IPS-15b (cell line): ENCODE measurements at regions not wholly inside any gene's neighbourhood (a gene's known extent, or its start where the extent isn't known, plus 50 kb on each side); places are given as distances from the start of the nearest gene placed in this dataset.

Experiments used
- H3K27me3 ChIP-seq: one replicate; pipeline ENCODE4 v1.6.1; 2013; ENCODE audit warnings: low read length; ENCODE audit not compliant: control insufficient read depth, insufficient read depth
- H3K36me3 ChIP-seq: one replicate; pipeline ENCODE4 v1.6.1; 2013; ENCODE audit warnings: low read length; ENCODE audit not compliant: control insufficient read depth, insufficient read depth
- H3K4me1 ChIP-seq: one replicate; pipeline ENCODE4 v1.6.1; 2013; ENCODE audit warnings: mild to moderate bottlenecking, low read length; ENCODE audit not compliant: control insufficient read depth, insufficient read depth
- H3K4me3 ChIP-seq: one replicate; pipeline ENCODE4 v1.5.1; 2013; ENCODE audit warnings: low read depth, low read length
- H3K9ac ChIP-seq: one replicate; pipeline ENCODE4 v1.6.1; 2013; ENCODE audit warnings: low read depth, mild to moderate bottlenecking, low read length
- H3K9me3 ChIP-seq: one replicate; pipeline ENCODE4 v1.6.1; 2013; ENCODE audit warnings: mild to moderate bottlenecking, low read length; ENCODE audit not compliant: control insufficient read depth, insufficient read depth

DNA sequence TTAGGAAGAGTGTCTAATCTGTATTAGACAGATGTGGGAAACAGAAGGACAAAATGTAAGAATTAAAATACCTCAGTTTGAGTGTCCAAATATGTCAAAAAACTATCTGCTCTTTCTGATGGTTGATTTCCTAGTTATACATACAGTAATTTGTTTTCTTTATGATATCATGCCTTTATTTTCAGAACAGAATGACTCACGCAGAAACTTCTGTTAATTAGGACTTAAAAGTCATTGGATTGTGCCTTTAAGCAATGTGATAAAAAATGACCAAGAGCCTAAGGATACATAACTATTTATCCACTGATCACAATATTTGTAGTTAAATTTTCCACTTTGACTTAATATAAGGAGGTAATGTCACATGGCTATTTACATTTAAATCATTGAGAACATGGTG lies 206.7 kb upstream of the PTPRZ1 start:
- no peaks in the 10 kb centered on the region for H3K27me3 ChIP-seq
- H3K36me3 ChIP-seq = no peaks in the 10 kb centered on the region
- no peak overlapping the region for H3K4me3 ChIP-seq
- no peaks in the 10 kb centered on the region for H3K4me1 ChIP-seq
- no peaks in the 10 kb centered on the region for H3K9me3 ChIP-seq
- H3K9ac ChIP-seq = no peak overlapping the region

DNA sequence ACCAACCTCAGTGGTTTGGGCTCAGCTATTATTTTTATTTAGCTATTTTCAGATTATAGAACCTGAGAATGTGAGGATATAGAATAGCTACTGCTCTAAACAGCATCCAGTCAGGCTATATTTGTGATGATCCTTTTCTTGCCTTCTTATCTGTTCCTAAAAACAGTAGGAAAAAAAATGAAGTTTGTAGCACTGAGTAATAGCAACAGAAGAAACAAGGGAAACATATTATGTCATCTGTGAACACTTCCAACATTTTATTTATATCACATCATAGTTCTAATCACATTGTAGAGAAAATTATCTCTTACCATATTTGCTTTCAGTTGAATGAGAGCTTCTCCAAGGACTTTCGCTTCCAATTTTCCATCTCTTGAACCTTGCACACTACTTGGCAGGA lies 229.6 kb upstream of the PTPRZ1 start:
- H3K4me1 ChIP-seq = no peaks in the 10 kb centered on the region
- no peaks in the 10 kb centered on the region for H3K27me3 ChIP-seq
- no peak overlapping the region for H3K9ac ChIP-seq
- no peaks in the 10 kb centered on the region for H3K36me3 ChIP-seq
- no peak overlapping the region for H3K4me3 ChIP-seq
- H3K9me3 ChIP-seq = no peaks in the 10 kb centered on the region

DNA sequence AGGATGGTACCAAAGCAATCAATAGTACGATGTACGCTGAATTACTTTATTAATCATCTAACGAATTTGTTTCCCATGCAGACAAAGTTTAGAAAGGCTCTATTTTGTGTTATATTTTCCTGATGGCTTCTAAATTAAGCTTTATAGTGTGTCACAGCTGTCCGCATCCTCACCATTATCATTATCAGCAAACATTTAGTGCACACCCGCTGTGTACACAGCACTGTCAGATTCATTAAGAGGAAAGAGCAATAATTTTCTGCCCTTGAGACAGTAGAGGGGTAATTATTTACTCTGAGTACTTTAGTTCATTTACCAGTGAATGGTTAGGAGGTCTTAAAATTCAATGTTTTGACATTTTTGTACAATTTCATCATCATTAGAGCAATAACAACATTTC lies 233.3 kb upstream of the PTPRZ1 start:
- no peaks in the 10 kb centered on the region for H3K9me3 ChIP-seq
- H3K4me1 ChIP-seq = no peaks in the 10 kb centered on the region
- no peak overlapping the region for H3K9ac ChIP-seq
- H3K27me3 ChIP-seq = no peaks in the 10 kb centered on the region
- H3K36me3 ChIP-seq = no peaks in the 10 kb centered on the region
- H3K4me3 ChIP-seq = no peak overlapping the region

DNA sequence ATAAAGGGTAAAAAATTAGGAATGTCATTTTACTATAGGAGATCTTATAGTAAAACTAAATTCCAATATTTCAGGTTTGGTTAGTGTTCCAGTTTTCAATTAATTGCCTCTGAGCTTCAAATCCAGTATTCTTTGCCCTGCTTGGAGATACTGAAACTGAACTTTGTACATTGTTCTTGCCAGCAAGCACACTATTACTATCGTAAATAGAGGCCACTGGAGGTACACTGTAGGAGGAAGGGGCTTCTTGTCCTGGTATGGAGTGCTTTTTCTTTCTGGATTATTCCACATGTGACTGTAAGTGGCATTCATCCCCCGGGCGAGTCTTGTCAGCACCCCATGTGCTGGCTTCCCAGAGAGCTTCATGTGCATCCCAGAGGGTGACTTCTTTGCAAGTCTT lies 234.7 kb upstream of the PTPRZ1 start:
- Histone ChIP-seq H3K4me1 (peaks cover 3% of the 10 kb centered on the region), H3K36me3 (no peaks in the 10 kb centered on the region), H3K9ac (no peak overlapping the region), H3K4me3 (no peak overlapping the region), H3K27me3 (no peaks in the 10 kb centered on the region), H3K9me3 (no peaks in the 10 kb centered on the region)

DNA sequence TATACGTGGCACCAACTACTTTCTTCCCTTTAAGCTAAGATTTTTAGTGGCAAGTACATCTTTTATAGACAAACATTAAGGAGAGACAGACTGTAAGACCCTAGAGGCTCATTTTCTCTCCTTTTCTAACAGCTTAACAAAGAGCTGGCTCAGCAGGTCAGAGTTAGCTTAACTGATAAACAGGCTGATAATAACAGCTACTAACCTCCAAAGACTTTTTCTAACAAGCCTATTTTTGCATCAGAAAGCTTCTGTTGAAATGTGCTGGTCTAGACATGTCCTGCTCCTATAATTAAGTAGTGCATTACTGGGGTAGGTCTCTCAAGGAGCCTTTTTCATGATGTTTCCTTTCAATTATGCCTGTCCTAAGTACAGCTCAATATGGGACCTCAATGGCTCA lies 238.2 kb upstream of the FAM3C start:
- Histone ChIP-seq H3K9me3 (no peaks in the 10 kb centered on the region), H3K9ac (no peak overlapping the region), H3K4me1 (peaks cover 3% of the 10 kb centered on the region)

DNA sequence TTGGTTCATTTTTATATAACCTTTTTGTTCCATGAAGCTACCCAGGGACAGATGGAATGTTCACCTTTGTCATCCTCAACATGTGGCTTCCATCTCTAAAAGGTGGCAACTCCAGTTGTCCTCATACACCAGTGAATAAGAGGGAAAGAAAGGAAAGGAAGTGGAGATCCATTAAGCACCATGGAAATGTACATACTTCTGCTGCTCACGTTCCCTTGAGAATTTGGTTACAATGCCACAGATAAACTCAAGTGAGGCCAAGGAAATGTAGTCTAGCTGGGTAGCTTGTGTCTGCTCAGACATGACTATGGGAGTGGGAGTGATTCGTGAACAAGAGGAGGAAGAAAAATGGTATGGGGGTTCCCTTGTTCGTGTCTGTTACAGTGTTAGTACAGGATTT lies 237.1 kb upstream of the FAM3C start:
- Histone ChIP-seq H3K4me3 (no peak overlapping the region), H3K9me3 (no peaks in the 10 kb centered on the region), H3K9ac (no peak overlapping the region), H3K4me1 (peaks cover 3% of the 10 kb centered on the region), H3K36me3 (no peaks in the 10 kb centered on the region), H3K27me3 (no peaks in the 10 kb centered on the region)

More for the DNA sequence above, 238.2 kb upstream of the FAM3C start:
- H3K27me3 ChIP-seq = no peaks in the 10 kb centered on the region
- no peak overlapping the region for H3K4me3 ChIP-seq
- H3K36me3 ChIP-seq = no peaks in the 10 kb centered on the region

DNA sequence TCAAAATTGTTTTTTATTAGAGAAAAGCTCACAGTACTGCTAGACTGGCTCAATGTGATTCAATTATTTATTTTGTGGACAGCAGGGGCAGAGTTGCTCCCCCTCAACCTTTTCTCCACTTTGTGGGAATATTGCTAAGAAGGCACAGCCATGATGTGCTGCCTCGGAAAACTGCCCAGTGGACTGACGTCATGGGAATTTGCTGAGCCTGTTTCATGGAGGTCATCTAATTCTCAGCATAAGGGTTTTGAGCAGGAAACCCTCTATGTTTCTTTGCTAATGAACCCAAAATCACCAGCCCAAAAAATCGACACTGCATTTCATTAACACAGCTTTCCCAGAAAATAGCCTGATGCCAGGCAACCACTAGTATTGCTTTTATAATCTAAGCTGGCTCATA lies 228.8 kb upstream of the FAM3C start:
- Histone ChIP-seq H3K36me3 (no peaks in the 10 kb centered on the region), H3K9ac (no peak overlapping the region), H3K9me3 (no peaks in the 10 kb centered on the region), H3K4me3 (no peak overlapping the region), H3K4me1 (peaks cover 5% of the 10 kb centered on the region), H3K27me3 (no peaks in the 10 kb centered on the region)

DNA sequence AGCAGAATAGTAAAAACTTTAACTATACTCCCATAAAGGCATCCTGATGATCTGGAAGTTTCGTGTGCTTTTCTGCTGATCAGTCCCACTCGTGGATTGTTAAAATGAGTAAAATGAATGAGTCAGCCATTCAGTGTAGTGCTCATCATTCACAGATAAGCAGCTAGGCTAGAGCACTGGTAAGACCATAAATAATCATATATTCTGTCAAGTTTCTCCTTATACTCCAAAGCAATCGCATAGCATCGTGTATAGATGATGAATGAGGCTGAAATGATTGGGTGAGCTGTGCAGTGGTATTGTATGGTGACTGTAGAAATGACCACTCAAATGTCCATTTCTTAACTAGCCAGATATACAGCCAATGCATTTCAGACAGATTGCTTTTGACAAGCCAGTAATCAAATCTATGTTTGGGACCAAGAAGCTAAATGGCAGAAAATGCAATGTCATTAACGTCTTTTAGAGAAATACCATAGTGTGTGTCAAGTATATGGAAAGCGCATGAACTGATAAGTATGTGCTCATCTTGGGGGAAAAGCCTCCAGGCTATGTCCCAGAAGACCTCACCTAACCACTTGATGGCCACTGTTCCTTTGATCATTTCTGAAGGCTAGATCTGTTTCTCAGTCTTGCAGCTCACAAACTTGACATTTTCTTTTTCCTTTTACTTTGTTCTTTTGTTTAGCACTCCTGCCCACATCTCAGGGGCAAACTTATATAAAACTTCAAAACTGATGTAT lies 227.2 kb upstream of the FAM3C start:
- Histone ChIP-seq H3K4me3 (no peak overlapping the region), H3K4me1 (peaks cover 5% of the 10 kb centered on the region), H3K36me3 (no peaks in the 10 kb centered on the region), H3K27me3 (no peaks in the 10 kb centered on the region), H3K9ac (no peak overlapping the region), H3K9me3 (no peaks in the 10 kb centered on the region)

DNA sequence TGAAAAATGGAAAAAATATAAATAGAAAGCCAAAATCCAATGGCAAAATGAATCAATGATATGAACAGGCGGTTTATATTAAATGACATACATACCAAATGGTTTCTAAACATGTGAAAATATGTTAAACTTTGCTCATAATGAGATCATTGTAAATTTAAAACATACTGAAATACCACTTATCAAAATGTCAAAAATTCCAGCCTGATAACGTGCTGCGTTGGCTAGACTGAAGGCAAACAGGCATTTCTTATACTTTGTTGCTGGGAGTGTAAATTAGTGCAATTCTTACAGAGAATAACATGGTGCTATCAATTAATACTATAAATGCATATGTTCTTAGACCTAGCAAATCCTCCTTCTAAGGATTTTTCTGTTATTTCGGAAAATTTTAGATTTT lies 225.8 kb upstream of the FAM3C start:
- Histone ChIP-seq H3K36me3 (no peaks in the 10 kb centered on the region), H3K27me3 (no peaks in the 10 kb centered on the region), H3K4me3 (no peak overlapping the region), H3K9ac (no peak overlapping the region), H3K4me1 (peaks cover 5% of the 10 kb centered on the region), H3K9me3 (no peaks in the 10 kb centered on the region)

DNA sequence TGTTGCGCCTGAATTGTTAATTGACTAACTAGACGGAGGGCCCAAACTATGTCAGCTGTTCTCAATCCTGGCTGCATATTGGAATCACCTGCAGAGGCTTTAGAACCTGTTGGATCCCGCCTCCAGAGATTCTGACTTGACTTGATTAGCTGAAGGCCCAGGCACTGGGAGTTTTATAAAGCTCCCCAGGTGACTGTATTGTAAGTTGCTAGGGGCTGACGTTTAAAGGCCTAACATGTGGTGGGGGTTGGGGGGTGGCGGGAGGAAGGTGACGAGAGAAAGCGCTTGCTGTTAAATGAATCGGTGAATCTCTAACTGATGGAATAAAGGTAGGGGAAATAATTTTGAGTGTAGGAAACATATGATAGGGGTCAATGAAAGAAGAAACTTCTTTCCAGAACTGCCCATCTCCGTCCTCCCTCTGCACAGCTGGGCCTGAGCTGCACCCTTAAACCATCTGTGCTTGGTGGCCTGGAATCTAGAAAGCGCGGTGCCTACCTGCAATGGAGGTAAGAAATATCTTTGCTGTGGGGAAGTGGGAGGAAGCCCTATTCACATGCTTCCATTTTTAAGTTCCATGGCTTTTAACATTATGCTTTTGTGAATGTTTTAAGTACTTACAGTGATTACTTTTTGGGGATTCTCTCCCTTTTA lies 225.0 kb upstream of the FAM3C start:
- no peaks in the 10 kb centered on the region for H3K27me3 ChIP-seq
- H3K4me3 ChIP-seq = peak overlapping the region; percentile 41
- H3K36me3 ChIP-seq = no peaks in the 10 kb centered on the region
- H3K9ac ChIP-seq = no peak overlapping the region
- peaks cover 5% of the 10 kb centered on the region for H3K4me1 ChIP-seq
- H3K9me3 ChIP-seq = peaks cover 5% of the 10 kb centered on the region

DNA sequence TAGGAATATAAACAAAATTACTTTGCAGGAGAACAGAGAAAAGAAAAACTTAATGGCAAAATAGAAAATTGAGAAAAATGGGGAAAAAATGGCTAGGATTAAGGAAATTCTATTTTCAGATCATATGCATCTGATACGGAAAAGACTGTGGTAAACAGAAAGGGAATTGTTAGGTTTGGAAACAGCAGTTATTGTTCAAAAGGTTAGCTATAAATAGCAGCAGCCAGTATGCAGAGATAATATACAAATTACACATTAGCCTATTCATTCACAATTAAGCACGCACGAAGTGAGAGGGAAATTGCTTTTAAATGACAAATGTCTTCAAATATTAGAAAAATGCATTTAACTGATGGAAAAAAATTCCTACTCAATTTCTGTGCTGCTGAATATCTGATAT lies 224.1 kb upstream of the FAM3C start:
- Histone ChIP-seq H3K36me3 (no peaks in the 10 kb centered on the region), H3K4me3 (no peak overlapping the region), H3K9ac (no peak overlapping the region), H3K9me3 (peaks cover 5% of the 10 kb centered on the region), H3K4me1 (peaks cover 5% of the 10 kb centered on the region), H3K27me3 (no peaks in the 10 kb centered on the region)

DNA sequence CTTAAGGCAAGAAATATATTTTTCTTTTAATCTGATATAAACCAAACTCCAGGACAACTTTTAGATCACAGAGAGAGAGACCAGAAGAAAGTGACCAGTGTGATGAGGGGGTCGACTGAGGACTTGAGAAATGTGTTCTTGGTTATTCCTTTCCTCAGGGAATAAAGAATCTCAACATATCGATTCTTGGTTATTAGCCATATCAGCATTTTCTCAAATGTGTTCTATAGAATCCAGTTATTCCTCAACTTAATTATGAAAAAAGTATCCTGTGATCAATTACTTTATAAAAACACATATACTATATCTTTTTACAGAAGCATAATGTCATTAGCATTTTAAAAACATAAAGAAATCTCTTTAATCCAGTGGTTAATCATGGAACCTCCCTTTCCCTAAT lies 222.1 kb upstream of the FAM3C start:
- H3K9me3 ChIP-seq = peaks cover 5% of the 10 kb centered on the region
- no peak overlapping the region for H3K4me3 ChIP-seq
- no peaks in the 10 kb centered on the region for H3K36me3 ChIP-seq
- H3K4me1 ChIP-seq = peaks cover 5% of the 10 kb centered on the region
- no peaks in the 10 kb centered on the region for H3K27me3 ChIP-seq
- no peak overlapping the region for H3K9ac ChIP-seq
